Coronary artery (tissue), 2 donors: ENCODE measurements at regions not wholly inside any gene's neighbourhood (a gene's known extent, or its start where the extent isn't known, plus 50 kb on each side); places are given as distances from the start of the nearest gene placed in this dataset.

Experiments
- DNase-seq: peaks from one replicate; pipeline ENCODE4 v3.0.0-alpha.2; 2017; ENCODE audit warnings: low spot score
- H3K27ac ChIP-seq, 2 donors: fragments of 200-600 bp; sonication (generic); one replicate each; pipeline ENCODE4 v1.5.1; 2016 to 2019
- H3K4me3 ChIP-seq: fragments of 200-600 bp; sonication (generic); 2 replicates; pipeline ENCODE4 v1.5.1; 2016; ENCODE audit warnings: mild to moderate bottlenecking, moderate library complexity
- TF ChIP-seq, protein P1 (sequence below): fragments of 200-600 bp; sonication (generic); IDR thresholded peaks from one replicate; pipeline ENCODE4 v1.5.1; 2019; ENCODE audit warnings: antibody characterized with exemption

DNA sequence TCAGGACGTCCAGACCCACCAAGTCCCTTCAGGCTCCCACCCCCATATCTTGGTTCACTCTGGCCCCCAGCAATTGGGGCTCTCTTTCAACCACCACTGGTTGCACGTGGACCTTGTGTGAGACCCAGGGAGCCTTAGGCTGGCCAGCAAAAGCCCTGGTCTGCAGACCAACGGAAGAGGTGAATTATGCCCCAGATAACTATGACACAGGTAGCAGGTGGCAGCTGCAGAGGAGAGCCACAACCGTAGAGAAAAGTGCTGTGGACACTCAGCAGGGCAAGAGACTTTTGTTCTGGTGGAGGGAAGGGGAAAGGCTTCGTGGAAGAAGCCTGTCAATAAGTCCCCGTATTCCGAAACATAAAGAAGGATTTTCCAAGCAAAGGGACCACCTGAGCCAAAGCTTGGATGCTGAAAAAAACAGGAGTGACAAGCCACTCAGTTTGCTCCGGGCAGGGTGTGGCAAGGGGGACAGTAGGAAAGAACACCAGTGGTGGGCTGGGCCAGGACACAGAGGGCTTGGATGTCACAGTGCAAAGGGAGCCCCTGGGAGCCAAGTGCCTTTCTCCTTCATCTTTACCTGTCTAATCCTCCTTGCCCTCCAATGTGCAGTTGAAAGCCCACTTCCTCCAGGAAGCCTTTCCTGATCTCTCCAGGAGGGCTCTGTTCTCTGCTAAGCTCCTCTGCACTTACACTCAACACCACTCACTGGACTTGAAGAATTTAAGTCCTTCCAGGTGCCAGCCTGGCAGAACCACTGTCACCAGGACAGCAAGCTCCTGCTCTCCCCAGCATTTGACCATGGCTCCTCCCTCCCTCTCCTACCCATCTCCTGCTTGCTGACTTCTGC lies 264.7 kb downstream of the BUD13 start:
- DNase-seq, result peak; percentile 28
- H3K4me3 ChIP-seq, result no peak overlapping the region
- TF ChIP-seq, protein P1, sequence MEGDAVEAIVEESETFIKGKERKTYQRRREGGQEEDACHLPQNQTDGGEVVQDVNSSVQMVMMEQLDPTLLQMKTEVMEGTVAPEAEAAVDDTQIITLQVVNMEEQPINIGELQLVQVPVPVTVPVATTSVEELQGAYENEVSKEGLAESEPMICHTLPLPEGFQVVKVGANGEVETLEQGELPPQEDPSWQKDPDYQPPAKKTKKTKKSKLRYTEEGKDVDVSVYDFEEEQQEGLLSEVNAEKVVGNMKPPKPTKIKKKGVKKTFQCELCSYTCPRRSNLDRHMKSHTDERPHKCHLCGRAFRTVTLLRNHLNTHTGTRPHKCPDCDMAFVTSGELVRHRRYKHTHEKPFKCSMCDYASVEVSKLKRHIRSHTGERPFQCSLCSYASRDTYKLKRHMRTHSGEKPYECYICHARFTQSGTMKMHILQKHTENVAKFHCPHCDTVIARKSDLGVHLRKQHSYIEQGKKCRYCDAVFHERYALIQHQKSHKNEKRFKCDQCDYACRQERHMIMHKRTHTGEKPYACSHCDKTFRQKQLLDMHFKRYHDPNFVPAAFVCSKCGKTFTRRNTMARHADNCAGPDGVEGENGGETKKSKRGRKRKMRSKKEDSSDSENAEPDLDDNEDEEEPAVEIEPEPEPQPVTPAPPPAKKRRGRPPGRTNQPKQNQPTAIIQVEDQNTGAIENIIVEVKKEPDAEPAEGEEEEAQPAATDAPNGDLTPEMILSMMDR, result no peak

DNA sequence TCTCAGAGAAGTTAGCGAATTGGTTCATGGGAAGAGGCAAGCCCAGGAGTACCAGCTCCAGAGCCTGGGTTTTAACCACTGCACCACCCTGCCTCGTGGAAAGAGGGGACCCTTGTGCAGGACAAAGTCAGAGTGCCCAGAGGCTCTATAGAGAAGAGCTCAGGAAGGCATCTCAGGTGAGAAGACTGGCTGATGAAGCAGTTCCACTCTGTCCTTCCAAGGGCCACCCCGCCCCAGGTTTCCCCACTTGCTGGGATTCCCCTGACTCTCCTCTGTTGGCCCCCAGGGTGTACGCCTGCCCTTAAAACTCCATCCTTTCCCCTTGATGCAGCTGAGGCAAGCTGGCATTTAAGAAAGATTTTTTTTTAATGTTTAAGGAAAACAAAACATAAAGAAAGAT lies 265.8 kb downstream of the BUD13 start:
- TF ChIP-seq, protein P1, result no peak
- DNase-seq, result peak; percentile 35
- no peak overlapping the region for H3K27ac ChIP-seq
- H3K4me3 ChIP-seq, result no peak overlapping the region

More for the DNA sequence above, 264.7 kb downstream of the BUD13 start:
- no peak overlapping the region for H3K27ac ChIP-seq

DNA sequence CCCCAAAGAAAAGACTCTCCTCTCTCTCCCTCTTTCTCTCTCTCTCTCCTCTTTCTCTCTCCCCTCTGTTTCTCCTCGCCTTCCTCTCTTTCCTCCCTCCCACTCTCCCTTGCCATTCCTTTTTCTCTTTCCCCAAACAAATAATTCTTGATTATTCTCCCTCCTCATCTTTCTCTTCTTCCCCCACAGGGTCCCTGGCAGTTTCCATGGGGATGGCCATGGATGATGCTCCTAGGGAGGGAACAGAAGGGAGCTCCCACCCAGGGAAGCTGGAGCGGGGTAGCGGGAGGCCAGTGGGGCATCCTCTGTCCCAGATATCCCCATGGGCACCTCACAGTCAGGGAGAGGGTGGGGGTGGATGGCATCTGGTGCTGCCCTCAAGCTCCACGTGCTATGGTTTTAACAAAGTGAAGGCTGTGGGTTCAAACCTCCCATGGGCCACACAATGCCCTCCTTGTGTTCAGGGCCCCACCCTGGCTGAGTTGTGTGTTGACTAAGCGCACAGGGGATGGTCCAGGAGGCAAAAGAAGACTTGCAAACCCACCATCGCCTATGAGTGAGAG lies 266.4 kb downstream of the BUD13 start:
- TF ChIP-seq, protein P1, result no peak
- peak; percentile 60 for DNase-seq
- Histone ChIP-seq H3K27ac (no peak overlapping the region), H3K4me3 (no peak overlapping the region)

DNA sequence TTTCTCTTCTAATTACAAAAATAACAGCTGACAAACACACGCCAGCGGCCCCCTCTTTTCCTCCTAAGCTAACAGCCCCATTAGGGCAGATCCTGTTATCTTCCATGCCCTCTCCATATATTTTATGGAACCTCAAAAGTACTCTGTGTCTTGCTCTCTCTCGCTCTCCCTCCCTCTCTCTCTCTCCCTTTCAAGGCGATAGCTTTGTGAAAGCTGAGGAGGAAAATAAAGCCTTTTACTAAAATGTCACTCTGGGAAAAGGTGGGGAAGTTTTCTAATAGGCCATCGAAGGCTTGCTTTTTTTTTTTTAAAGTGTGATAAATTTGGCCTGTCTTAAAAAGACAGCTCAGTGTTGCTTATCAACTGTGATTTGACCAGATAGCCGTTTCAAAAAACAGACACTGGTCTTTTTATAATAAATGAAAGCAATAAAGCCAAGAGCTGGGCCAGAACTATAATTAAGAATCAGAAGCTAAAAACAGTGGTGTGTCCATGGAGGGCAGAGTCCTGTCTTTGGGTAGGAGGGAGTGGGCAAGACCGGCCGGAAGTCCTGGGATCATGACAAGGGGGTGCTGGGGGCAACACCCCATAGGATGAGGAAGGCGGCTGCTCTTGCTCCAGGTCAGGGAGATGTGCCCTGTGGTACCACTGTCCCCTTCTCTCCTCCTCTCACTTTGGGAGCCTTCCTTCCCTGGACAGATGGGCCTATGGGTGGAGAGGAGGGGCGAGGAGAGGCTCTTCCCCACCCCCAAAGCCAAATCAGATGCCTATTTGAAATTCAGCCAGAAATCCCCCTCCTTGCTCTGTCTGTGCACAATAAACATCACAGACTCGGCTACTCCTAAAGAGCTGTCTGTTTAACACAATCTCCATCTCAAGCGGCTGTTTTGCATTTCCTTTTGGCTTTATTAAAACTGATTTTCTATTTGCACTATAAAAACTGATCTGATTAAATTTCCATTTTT lies 267.2 kb downstream of the BUD13 start:
- TF ChIP-seq, protein P1, result no peak
- H3K4me3 ChIP-seq, result no peak overlapping the region
- H3K27ac ChIP-seq, result no peak overlapping the region
- peak; percentile 45 for DNase-seq

DNA sequence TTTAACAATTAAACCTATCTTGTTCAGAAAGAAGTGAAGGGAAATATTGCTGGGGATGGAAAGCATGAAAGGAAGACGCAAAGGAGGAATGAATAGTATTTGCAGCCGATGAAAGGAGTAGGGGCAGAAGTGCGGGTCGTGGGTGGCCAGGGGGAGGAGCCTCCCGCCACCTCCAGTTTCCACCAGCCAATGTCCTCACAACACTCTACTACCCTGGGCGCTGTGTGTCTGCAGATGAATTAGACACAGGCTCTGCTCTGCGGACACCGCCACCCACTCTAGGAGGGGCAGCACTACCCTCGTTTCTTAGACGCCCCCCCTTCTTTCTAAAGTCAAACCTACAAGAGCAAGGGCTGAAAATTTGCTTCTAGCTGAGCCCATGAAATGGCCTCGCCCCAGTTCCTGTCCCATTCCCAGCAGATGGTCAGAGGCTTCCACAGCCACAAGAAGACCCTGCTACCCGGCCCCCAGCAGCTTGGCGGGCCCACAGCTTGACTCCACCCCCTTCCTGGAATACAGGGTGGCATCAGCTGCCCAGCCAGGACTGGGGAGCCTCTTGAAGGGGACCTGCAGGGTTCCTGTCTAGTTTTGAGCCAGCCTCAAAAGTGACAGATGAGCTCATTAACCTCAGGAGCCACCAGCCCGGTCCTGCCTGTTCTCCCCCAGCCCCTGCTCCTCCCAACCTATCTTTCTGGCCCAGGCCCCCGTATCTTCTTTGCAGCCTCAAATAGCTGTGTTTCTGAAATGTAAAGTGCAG lies 268.1 kb downstream of the BUD13 start:
- Histone ChIP-seq H3K4me3 (no peak overlapping the region), H3K27ac (no peak overlapping the region)
- TF ChIP-seq, protein P1, result no peak
- peak; percentile 63 for DNase-seq
